ENCODE measurements at regions not wholly inside any gene's neighbourhood (a gene's known extent, or its start where the extent isn't known, plus 50 kb on each side); places are given as distances from the start of the nearest gene placed in this dataset.

- H3K4me3 ChIP-seq (ENCODE audit: control extremely low read depth in 1 of 5, extremely low read depth in 1 of 5, insufficient read depth in 1 of 5, low read depth in 2 of 5, low read length in 4 of 5): no peak overlapping the region
- CTCF ChIA-PET: no interaction called here
- no peaks in the 10 kb centered on the region for H3K27me3 ChIP-seq (replicated peaks in 1 of 4; ENCODE audit: control extremely low read depth in 1 of 4, control insufficient read depth in 3 of 4, insufficient read depth in 4 of 4, low read length in 3 of 4)
- peaks cover 0 to 3% (median 0%) of the 10 kb centered on the region in 3 donors for H3K9me3 ChIP-seq (ENCODE audit: control extremely low read depth in 1 of 3, control insufficient read depth in 2 of 3, insufficient read depth in 1 of 3, low read length in 2 of 3)
- no peaks in the 10 kb centered on the region for H3K4me1 ChIP-seq (ENCODE audit: control insufficient read depth in 2 of 2, insufficient read depth in 2 of 2, low read length in 2 of 2)
- H3K36me3 ChIP-seq (replicated peaks in 1 of 2; ENCODE audit: control extremely low read depth in 1 of 2, control insufficient read depth in 1 of 2, extremely low read depth in 1 of 2, insufficient read depth in 2 of 2, low read length in 1 of 2): no peaks in the 10 kb centered on the region
- H3K9ac ChIP-seq (ENCODE audit: low read length): no peak overlapping the region
- intact Hi-C loops (cut with micrococcal nuclease): no loop called here
- POLR2A ChIA-PET: no interaction called here
- Mint-ChIP-seq H3K4me1 (no peaks in the 10 kb centered on the region), H3K27me3 (no peaks in the 10 kb centered on the region), H3K27ac (no peak overlapping the region), H3K9me3 (ENCODE audit: insufficient read depth) (no peaks in the 10 kb centered on the region), H3K4me3 (no peak overlapping the region)
- H3K27ac ChIP-seq (ENCODE audit: low read length in 2 of 2): no peak overlapping the region
- no peaks in the 10 kb centered on the region for H3K79me2 ChIP-seq (ENCODE audit: control insufficient read depth, insufficient read depth, low read length)
- TF ChIP-seq EZH2 (IDR thresholded peaks at IDR 0.05; ENCODE audit: borderline replicate concordance, insufficient read depth, low read depth, low read length, poor library complexity, severe bottlenecking): no peak
- TF ChIP-seq, protein P1, sequence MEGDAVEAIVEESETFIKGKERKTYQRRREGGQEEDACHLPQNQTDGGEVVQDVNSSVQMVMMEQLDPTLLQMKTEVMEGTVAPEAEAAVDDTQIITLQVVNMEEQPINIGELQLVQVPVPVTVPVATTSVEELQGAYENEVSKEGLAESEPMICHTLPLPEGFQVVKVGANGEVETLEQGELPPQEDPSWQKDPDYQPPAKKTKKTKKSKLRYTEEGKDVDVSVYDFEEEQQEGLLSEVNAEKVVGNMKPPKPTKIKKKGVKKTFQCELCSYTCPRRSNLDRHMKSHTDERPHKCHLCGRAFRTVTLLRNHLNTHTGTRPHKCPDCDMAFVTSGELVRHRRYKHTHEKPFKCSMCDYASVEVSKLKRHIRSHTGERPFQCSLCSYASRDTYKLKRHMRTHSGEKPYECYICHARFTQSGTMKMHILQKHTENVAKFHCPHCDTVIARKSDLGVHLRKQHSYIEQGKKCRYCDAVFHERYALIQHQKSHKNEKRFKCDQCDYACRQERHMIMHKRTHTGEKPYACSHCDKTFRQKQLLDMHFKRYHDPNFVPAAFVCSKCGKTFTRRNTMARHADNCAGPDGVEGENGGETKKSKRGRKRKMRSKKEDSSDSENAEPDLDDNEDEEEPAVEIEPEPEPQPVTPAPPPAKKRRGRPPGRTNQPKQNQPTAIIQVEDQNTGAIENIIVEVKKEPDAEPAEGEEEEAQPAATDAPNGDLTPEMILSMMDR (IDR thresholded peaks at IDR 0.05): no peak
- no peak overlapping the region for H3K4me2 ChIP-seq (replicated peaks; ENCODE audit: low read depth, low read length, poor library complexity, severe bottlenecking)
- H4K20me1 ChIP-seq (ENCODE audit: control insufficient read depth, insufficient read depth, low read length, poor library complexity, severe bottlenecking): no peaks in the 10 kb centered on the region
- H2AFZ ChIP-seq (ENCODE audit: insufficient read depth, low read depth, low read length, poor library complexity, severe bottlenecking): no peak overlapping the region
- ATAC-seq (ENCODE audit: low read depth): no peak
- no peak for DNase-seq
- 0% methylated on average over 1 of the region's 1 CpG for WGBS (ENCODE audit: insufficient coverage)
These were observed 1015.0 kb downstream of the TBC1D22A start for GRCh38 chr22:47777426-47777825.

- ChIA-PET CTCF (no interaction called here), POLR2A (no interaction called here)
- TF ChIP-seq, protein P1 (IDR thresholded peaks at IDR 0.05): no peak
- no peak for TF ChIP-seq EZH2 (IDR thresholded peaks at IDR 0.05; ENCODE audit: borderline replicate concordance, insufficient read depth, low read depth, low read length, poor library complexity, severe bottlenecking)
- DNase-seq (no peak), ATAC-seq (ENCODE audit: low read depth) (no peak)
- H3K27ac Mint-ChIP-seq: no peak overlapping the region
- H3K4me3 ChIP-seq (ENCODE audit: control extremely low read depth in 1 of 5, extremely low read depth in 1 of 5, insufficient read depth in 1 of 5, low read depth in 2 of 5, low read length in 4 of 5): no peak overlapping the region
- intact Hi-C loops (cut with micrococcal nuclease): no loop called here
- no peaks in the 10 kb centered on the region for H3K36me3 ChIP-seq (replicated peaks in 1 of 2; ENCODE audit: control extremely low read depth in 1 of 2, control insufficient read depth in 1 of 2, extremely low read depth in 1 of 2, insufficient read depth in 2 of 2, low read length in 1 of 2)
- peaks cover 0 to 3% (median 0%) of the 10 kb centered on the region in 3 donors for H3K9me3 ChIP-seq (ENCODE audit: control extremely low read depth in 1 of 3, control insufficient read depth in 2 of 3, insufficient read depth in 1 of 3, low read length in 2 of 3)
- no peak overlapping the region for H3K4me2 ChIP-seq (replicated peaks; ENCODE audit: low read depth, low read length, poor library complexity, severe bottlenecking)
- H3K27me3 ChIP-seq (replicated peaks in 1 of 4; ENCODE audit: control extremely low read depth in 1 of 4, control insufficient read depth in 3 of 4, insufficient read depth in 4 of 4, low read length in 3 of 4): no peaks in the 10 kb centered on the region
- H3K4me3 Mint-ChIP-seq: no peak overlapping the region
- H3K9ac ChIP-seq (ENCODE audit: low read length): no peak overlapping the region
- no peak overlapping the region for H3K27ac ChIP-seq (ENCODE audit: low read length in 2 of 2)
- no peak overlapping the region for H2AFZ ChIP-seq (ENCODE audit: insufficient read depth, low read depth, low read length, poor library complexity, severe bottlenecking)
- peaks cover 2% of the 10 kb centered on the region for H3K9me3 Mint-ChIP-seq (ENCODE audit: insufficient read depth)
- WGBS (ENCODE audit: insufficient coverage): 59% methylated on average over 8 of the region's 10 CpGs
- H3K79me2 ChIP-seq (ENCODE audit: control insufficient read depth, insufficient read depth, low read length): no peaks in the 10 kb centered on the region
- H3K4me1 ChIP-seq (ENCODE audit: control insufficient read depth in 2 of 2, insufficient read depth in 2 of 2, low read length in 2 of 2): no peaks in the 10 kb centered on the region
- H3K4me1 Mint-ChIP-seq: no peaks in the 10 kb centered on the region
- peaks cover 2% of the 10 kb centered on the region for H3K27me3 Mint-ChIP-seq
- H4K20me1 ChIP-seq (ENCODE audit: control insufficient read depth, insufficient read depth, low read length, poor library complexity, severe bottlenecking): no peaks in the 10 kb centered on the region
These were observed 1013.9 kb downstream of the TBC1D22A start for GRCh38 chr22:47776329-47776728.
